ENCODE measurements at regions not wholly inside any gene's neighbourhood (a gene's known extent, or its start where the extent isn't known, plus 50 kb on each side); places are given as distances from the start of the nearest gene placed in this dataset.
"Not testable (repeated sequence)": the region's sequence is repeated elsewhere in the genome, so short reads cannot be mapped to it uniquely, and the experiment has no call there.

- DNase-seq (ENCODE audit: low spot score), result no peak
Observed at GRCh38 chr1:221025501-221025900, 146.3 kb downstream of the HLX start.

- peak; percentile 32 for DNase-seq (ENCODE audit: low spot score)
Observed at GRCh38 chr1:221025956-221026355, 146.7 kb downstream of the HLX start.

GRCh38 chr1:221029981-221030649, 150.9 kb downstream of the HLX start:
- DNase-seq (ENCODE audit: low spot score), result no peak

- DNase-seq (ENCODE audit: low spot score), result no peak
Observed at GRCh38 chr1:221030990-221031389, 151.7 kb downstream of the HLX start.

- DNase-seq (ENCODE audit: low spot score), result peak; percentile 32
Observed at GRCh38 chr1:221031458-221032203, 152.4 kb downstream of the HLX start.

GRCh38 chr1:221032204-221032585, 153.0 kb downstream of the HLX start:
- DNase-seq (ENCODE audit: low spot score), result no peak

- peak; percentile 14 for DNase-seq (ENCODE audit: low spot score)
Observed at GRCh38 chr1:221032637-221033280, 153.5 kb downstream of the HLX start.

GRCh38 chr1:221035662-221036153, 156.5 kb downstream of the HLX start:
- DNase-seq (ENCODE audit: low spot score), result peak; percentile 91

- DNase-seq (ENCODE audit: low spot score), result peak; percentile 23
Observed at GRCh38 chr1:221039616-221040015, 160.4 kb downstream of the HLX start.

GRCh38 chr1:221040101-221040500, 160.9 kb downstream of the HLX start:
- DNase-seq (ENCODE audit: low spot score), result no peak

GRCh38 chr1:221040691-221041285, 161.5 kb downstream of the HLX start:
- DNase-seq (ENCODE audit: low spot score), result no peak

GRCh38 chr1:221044538-221044937, 165.3 kb downstream of the HLX start:
- DNase-seq (ENCODE audit: low spot score), result no peak

- no peak for DNase-seq (ENCODE audit: low spot score)
Observed at GRCh38 chr1:221045151-221045550, 165.9 kb downstream of the HLX start.

GRCh38 chr1:221045842-221046831, 166.9 kb downstream of the HLX start:
- peak; percentile 8 for DNase-seq (ENCODE audit: low spot score)

GRCh38 chr1:221051391-221051790, 172.1 kb downstream of the HLX start:
- not testable (repeated sequence) for DNase-seq (ENCODE audit: low spot score)

- no peak for DNase-seq (ENCODE audit: low spot score)
Observed at GRCh38 chr1:221053889-221054288, 174.6 kb downstream of the HLX start.

GRCh38 chr1:221059506-221059905, 180.3 kb downstream of the HLX start:
- DNase-seq (ENCODE audit: low spot score), result no peak

- no peak for DNase-seq (ENCODE audit: low spot score)
Observed at GRCh38 chr1:221063651-221064050, 184.4 kb downstream of the HLX start.

- DNase-seq (ENCODE audit: low spot score), result no peak
Observed at GRCh38 chr1:221066351-221067001, 187.2 kb downstream of the HLX start.

GRCh38 chr1:221067721-221068120, 188.5 kb downstream of the HLX start:
- no peak for DNase-seq (ENCODE audit: low spot score)

Measured in A172 (cell line).